A549 (cell line): ENCODE measurements at regions not wholly inside any gene's neighbourhood (a gene's known extent, or its start where the extent isn't known, plus 50 kb on each side); places are given as distances from the start of the nearest gene placed in this dataset.

Experiments
- ATAC-seq, 2 experiments: fragments of 200-7000 bp in 1 of 2; fragments of >200 bp in 1 of 2; cut with Nextera tagmentation in 1 of 2; cut with Tn5 transposase in 1 of 2; 3 replicates each; pipeline versions ENCODE4 v1.8.0 to v1.9.1; 2018 to 2020; ENCODE audit warnings: mild to moderate bottlenecking in 1 of 2, moderate library complexity in 1 of 2
- CTCF ChIA-PET: fragments of 300-600 bp; sonication (Branson Sonifier 250); formaldehyde crosslinking; extraction: SDS; loops from one replicate; lab custom pipeline; 2021; ENCODE audit warnings: antibody characterized with exemption, inconsistent platforms; lab: Yijun Ruan, JAX
- POLR2A ChIA-PET: fragments of 350-600 bp; formaldehyde crosslinking; extraction: SDS; loops from one replicate; lab custom pipeline; 2021; ENCODE audit warnings: antibody characterized with exemption, inconsistent platforms; lab: Yijun Ruan, JAX
- DNase-seq, 2 experiments: peaks; one replicate each; pipeline versions ENCODE4 v3.0.0 to v3.0.0-alpha.2; 2011 to 2016; ENCODE audit warnings: low read depth in 1 of 2, low spot score in 1 of 2
- FAIRE-seq: peaks from 2 replicates; lab custom pipeline; 2011; peaks lifted over from hg19 to GRCh38; lab: Jason Lieb, UNC
- H3K27ac ChIP-seq, 2 experiments: fragments of >200 bp; sonication (Bioruptor Twin); formaldehyde crosslinking; 3 replicates each; pipeline ENCODE4 v1.5.1; 2016 to 2017
- H3K4me1 ChIP-seq: fragments of >200 bp; sonication (Bioruptor Twin); formaldehyde crosslinking; 3 replicates; pipeline ENCODE4 v1.6.1; 2016
- H3K4me2 ChIP-seq: fragments of >200 bp; sonication (Bioruptor Twin); formaldehyde crosslinking; 3 replicates; pipeline ENCODE4 v1.6.1; 2016
- H3K4me3 ChIP-seq: fragments of >200 bp; sonication (Bioruptor Twin); formaldehyde crosslinking; 3 replicates; pipeline ENCODE4 v1.5.1; 2016
- H3K9me3 ChIP-seq: fragments of >200 bp; sonication (Bioruptor Twin); formaldehyde crosslinking; 3 replicates; pipeline ENCODE4 v1.6.1; 2016
- CBX8 ChIP-seq: fragments of 200-600 bp; sonication (generic); IDR thresholded peaks from 2 replicates; pipeline ENCODE4 v1.6.1; 2016
- CHD2 ChIP-seq: fragments of 150-350 bp; IDR thresholded peaks from 2 replicates; pipeline ENCODE4 v1.6.1; 2014; ENCODE audit warnings: low read length; ENCODE audit not compliant: partially characterized antibody
- CHD4 ChIP-seq: fragments of 200-600 bp; sonication (generic); IDR thresholded peaks from 2 replicates; pipeline ENCODE4 v1.6.1; 2016; ENCODE audit warnings: antibody characterized with exemption, mild to moderate bottlenecking, borderline replicate concordance
- CTCF ChIP-seq: fragments of >200 bp; sonication (Bioruptor Twin); formaldehyde crosslinking; IDR thresholded peaks from 3 replicates; pipeline ENCODE4 v1.5.1; 2016
- E2F6 ChIP-seq: IDR thresholded peaks from 2 replicates; pipeline ENCODE4 v1.6.1; 2012; ENCODE audit warnings: low read depth, borderline replicate concordance
- EHMT2 ChIP-seq: fragments of 200-600 bp; sonication (generic); IDR thresholded peaks from 2 replicates; pipeline ENCODE4 v1.6.1; 2016; ENCODE audit warnings: antibody characterized with exemption, low read depth, mild to moderate bottlenecking, moderate library complexity
- EP300 ChIP-seq, 2 experiments: fragments of >200 bp; sonication (Bioruptor Twin); formaldehyde crosslinking; IDR thresholded peaks; 2 replicates in 1 of 2; 3 replicates in 1 of 2; pipeline ENCODE4 v1.6.1; 2016 to 2017
- FOSB ChIP-seq: fragments of 250-450 bp; sonication (Bioruptor Pico); IDR thresholded peaks from 2 replicates; pipeline ENCODE4 v1.5.0; 2020; ENCODE audit warnings: mild to moderate bottlenecking, moderate library complexity
- FOXS1 ChIP-seq: fragments of 250-450 bp; sonication (Bioruptor Pico); IDR thresholded peaks from 2 replicates; pipeline ENCODE4 v1.5.0; 2020; ENCODE audit warnings: mild to moderate bottlenecking, moderate library complexity
- GATA3 ChIP-seq: IDR thresholded peaks from 2 replicates; pipeline ENCODE4 v1.6.1; 2012; ENCODE audit warnings: borderline replicate concordance
- HDAC2 ChIP-seq: fragments of 200-600 bp; sonication (generic); IDR thresholded peaks from 2 replicates; pipeline ENCODE4 v1.6.1; 2016
- HMGXB4 ChIP-seq: fragments of 250-450 bp; sonication (Bioruptor Pico); IDR thresholded peaks from 2 replicates; pipeline ENCODE4 v1.5.0; 2021; ENCODE audit warnings: mild to moderate bottlenecking, moderate library complexity, borderline replicate concordance
- HOXA7 ChIP-seq: fragments of 250-450 bp; sonication (Bioruptor Pico); IDR thresholded peaks from 2 replicates; pipeline ENCODE4 v1.5.0; 2020; ENCODE audit warnings: mild to moderate bottlenecking, moderate library complexity
- KDM1A ChIP-seq: fragments of 200-600 bp; sonication (generic); IDR thresholded peaks from 2 replicates; pipeline ENCODE4 v1.6.1; 2016; ENCODE audit warnings: low read depth, mild to moderate bottlenecking
- MAX ChIP-seq: IDR thresholded peaks from 2 replicates; pipeline ENCODE4 v1.6.1; 2012
- NFE2L2 ChIP-seq: fragments of 150-350 bp; conservative IDR thresholded peaks from 2 replicates; pipeline ENCODE4 v1.6.1; 2014; ENCODE audit warnings: low read length
- NPAS2 ChIP-seq: fragments of 250-450 bp; sonication (Bioruptor Pico); IDR thresholded peaks from 2 replicates; pipeline ENCODE4 v1.8.0; 2022; ENCODE audit warnings: mild to moderate bottlenecking, moderate library complexity, borderline replicate concordance
- NR3C1 ChIP-seq: fragments of >200 bp; sonication (Bioruptor Twin); formaldehyde crosslinking; IDR thresholded peaks from 3 replicates; pipeline ENCODE4 v1.6.1; 2017
- POLR2A ChIP-seq: IDR thresholded peaks from 2 replicates; pipeline ENCODE4 v1.6.1; 2012; ENCODE audit warnings: mild to moderate bottlenecking, low read length
- RAD21 ChIP-seq, 2 experiments: fragments of >200 bp in 1 of 2; sonication (Bioruptor Twin) in 1 of 2; formaldehyde crosslinking in 1 of 2; IDR thresholded peaks in 1 of 2; conservative IDR thresholded peaks in 1 of 2; 2 replicates in 1 of 2; 3 replicates in 1 of 2; pipeline ENCODE4 v1.6.1; 2012 to 2018; ENCODE audit warnings: inconsistent platforms in 1 of 2
- RARB ChIP-seq: fragments of 250-450 bp; sonication (Bioruptor Pico); IDR thresholded peaks from 2 replicates; pipeline ENCODE4 v1.8.0; 2021; ENCODE audit warnings: mild to moderate bottlenecking, moderate library complexity
- TFCP2L1 ChIP-seq: fragments of 250-450 bp; sonication (Bioruptor Pico); IDR thresholded peaks from 2 replicates; pipeline ENCODE4 v1.5.0; 2021; ENCODE audit warnings: mild to moderate bottlenecking
- TP53 ChIP-seq: fragments of 250-450 bp; sonication (Bioruptor Pico); IDR thresholded peaks from 2 replicates; pipeline ENCODE4 v1.5.0; 2021; ENCODE audit warnings: mild to moderate bottlenecking, moderate library complexity
- ZNF302 ChIP-seq: fragments of 250-450 bp; sonication (Bioruptor Pico); IDR thresholded peaks from 2 replicates; pipeline ENCODE4 v1.9.0; 2021; ENCODE audit warnings: inconsistent platforms, mild to moderate bottlenecking, moderate library complexity
- ZSCAN20 ChIP-seq: fragments of 250-450 bp; sonication (Bioruptor Pico); IDR thresholded peaks from 2 replicates; pipeline ENCODE4 v1.8.0; 2022; ENCODE audit warnings: mild to moderate bottlenecking, moderate library complexity
- WGBS: methylation state at CpG from one replicate; pipeline ENCODE4 v1.1.6; 2017; ENCODE audit errors: missing lambda C conversion rate; 5-methylcytosine and 5-hydroxymethylcytosine counted together
- TF ChIP-seq, protein P1 (sequence below): fragments of >200 bp; sonication (Bioruptor Twin); formaldehyde crosslinking; IDR thresholded peaks from 3 replicates; pipeline ENCODE4 v1.6.1; 2016

GRCh38 chr7:153590136-153590535, 462.1 kb upstream of the DPP6 start (continued):
- TF ChIP-seq CTCF = no peak
- no peak for TF ChIP-seq EHMT2

GRCh38 chr7:153590571-153590970, 461.6 kb upstream of the DPP6 start:
- DNase-seq = no peak
- WGBS = 22% methylated on average over 11 of the region's 11 CpGs
- TF ChIP-seq FOSB (CRISPR knock-in tag) = no peak
- no peak for TF ChIP-seq NPAS2 (CRISPR knock-in tag)
- no peak for TF ChIP-seq NFE2L2
- TF ChIP-seq E2F6 = no peak
- TF ChIP-seq KDM1A = no peak
- no peak for TF ChIP-seq CBX8
- no peak for TF ChIP-seq TFCP2L1 (CRISPR knock-in tag)
- TF ChIP-seq RARB = no peak
- TF ChIP-seq EP300 (IDR thresholded peaks at IDR 0.05) = no peak
- no peak for TF ChIP-seq TP53 (CRISPR knock-in tag)
- TF ChIP-seq GATA3 = no peak
- TF ChIP-seq ZNF302 (CRISPR knock-in tag) = no peak
- TF ChIP-seq CHD4 = no peak
- no peak for TF ChIP-seq HOXA7 (CRISPR knock-in tag)
- TF ChIP-seq POLR2A = no peak
- no peak for TF ChIP-seq FOXS1 (CRISPR knock-in tag)
- TF ChIP-seq EHMT2 = no peak
- TF ChIP-seq, all 56 proteins: peak for 0

GRCh38 chr7:153607354-153607753, 444.8 kb upstream of the DPP6 start:
- Histone ChIP-seq H3K4me1 (no peaks in the 10 kb centered on the region), H3K4me3 (no peak overlapping the region), H3K27ac (no peak overlapping the region), H3K9me3 (no peaks in the 10 kb centered on the region), H3K4me2 (no peak overlapping the region)
- POLR2A ChIA-PET = no interaction called here
- TF ChIP-seq HDAC2 (no peak), NPAS2 (CRISPR knock-in tag) (no peak), NR3C1 (no peak), MAX (no peak), RARB (no peak), CTCF (no peak), RAD21 (conservative IDR thresholded peaks at IDR 0.05 in 1 of 2, IDR thresholded peaks at IDR 0.05 in 1 of 2) (no peak), HMGXB4 (CRISPR knock-in tag) (no peak), ZSCAN20 (CRISPR knock-in tag) (no peak), CHD2 (no peak), HOXA7 (CRISPR knock-in tag) (no peak)
- TF ChIP-seq, protein P1, sequence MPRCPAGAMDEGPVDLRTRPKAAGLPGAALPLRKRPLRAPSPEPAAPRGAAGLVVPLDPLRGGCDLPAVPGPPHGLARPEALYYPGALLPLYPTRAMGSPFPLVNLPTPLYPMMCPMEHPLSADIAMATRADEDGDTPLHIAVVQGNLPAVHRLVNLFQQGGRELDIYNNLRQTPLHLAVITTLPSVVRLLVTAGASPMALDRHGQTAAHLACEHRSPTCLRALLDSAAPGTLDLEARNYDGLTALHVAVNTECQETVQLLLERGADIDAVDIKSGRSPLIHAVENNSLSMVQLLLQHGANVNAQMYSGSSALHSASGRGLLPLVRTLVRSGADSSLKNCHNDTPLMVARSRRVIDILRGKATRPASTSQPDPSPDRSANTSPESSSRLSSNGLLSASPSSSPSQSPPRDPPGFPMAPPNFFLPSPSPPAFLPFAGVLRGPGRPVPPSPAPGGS = no peak
- no peak for ATAC-seq
- 0% methylated on average over 3 of the region's 3 CpGs for WGBS
- no peak for DNase-seq
- FAIRE-seq = no peak
- CTCF ChIA-PET = no interaction called here

More at GRCh38 chr7:153590571-153590970, 461.6 kb upstream of the DPP6 start:
- POLR2A ChIA-PET = no interaction called here
- FAIRE-seq (no peak), ATAC-seq (no peak)
- Histone ChIP-seq H3K4me2 (no peak overlapping the region), H3K9me3 (no peaks in the 10 kb centered on the region), H3K4me3 (no peak overlapping the region), H3K4me1 (no peaks in the 10 kb centered on the region), H3K27ac (no peak overlapping the region)
- CTCF ChIA-PET = interaction anchor here (0.6 kb wide), 1 partner anchor 93 kb away, joined by 3 read pairs; no protein-coding TSS in a partner anchor
